ENCODE measurements at regions not wholly inside any gene's neighbourhood (a gene's known extent, or its start where the extent isn't known, plus 50 kb on each side); places are given as distances from the start of the nearest gene placed in this dataset.
"Not testable (repeated sequence)": the region's sequence is repeated elsewhere in the genome, so short reads cannot be mapped to it uniquely, and the experiment has no call there.

DNA sequence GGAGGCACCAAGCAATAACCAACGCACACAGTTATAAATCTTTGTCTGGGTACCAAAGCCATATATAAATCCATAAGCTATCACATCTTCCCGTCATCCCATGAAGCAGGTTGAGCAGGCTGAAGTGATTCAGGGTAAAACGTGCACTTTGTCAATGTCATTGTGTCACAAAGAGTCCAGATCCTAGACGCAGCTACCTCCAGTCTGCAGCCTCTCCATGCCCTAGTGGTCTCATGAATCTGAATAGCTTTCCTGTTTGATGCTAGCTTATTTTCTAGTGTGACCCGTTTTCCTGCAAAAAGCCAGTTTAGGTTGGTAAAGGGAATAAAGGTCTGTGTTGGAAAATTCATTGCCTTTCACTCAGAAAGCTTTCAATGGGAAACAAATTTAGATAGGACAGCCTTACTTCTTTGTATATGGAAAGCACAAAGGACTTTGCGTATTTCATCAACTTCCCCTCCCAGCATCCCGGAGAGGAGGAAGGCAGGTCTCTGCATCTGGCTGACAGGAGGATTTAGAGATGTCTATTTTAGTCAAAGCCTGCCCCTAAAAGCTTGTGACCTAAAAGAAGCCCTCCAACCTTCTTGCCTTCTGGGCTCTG lies 222.3 kb upstream of the ARL4C start:
- no peak for DNase-seq

DNA sequence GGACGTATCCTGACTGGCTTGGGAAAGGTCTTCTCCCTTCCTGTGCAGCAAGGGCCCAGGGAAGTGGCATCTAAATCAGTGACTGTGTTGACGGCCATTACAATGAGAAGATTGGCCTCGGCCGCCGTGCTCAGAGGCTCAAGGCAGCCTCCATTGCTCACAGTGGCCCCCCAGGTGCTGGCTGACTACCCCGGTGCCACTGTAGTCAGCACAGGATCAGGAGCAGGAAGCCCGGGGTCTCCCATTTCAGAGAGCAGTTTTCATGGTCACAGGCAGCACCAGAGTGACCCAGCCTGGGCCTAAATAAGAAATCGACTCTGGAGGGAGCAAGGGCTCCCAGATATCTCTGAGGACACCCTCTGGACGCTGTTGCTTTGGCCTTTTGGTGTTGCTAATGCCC lies 219.4 kb upstream of the ARL4C start:
- no peak for DNase-seq

DNA sequence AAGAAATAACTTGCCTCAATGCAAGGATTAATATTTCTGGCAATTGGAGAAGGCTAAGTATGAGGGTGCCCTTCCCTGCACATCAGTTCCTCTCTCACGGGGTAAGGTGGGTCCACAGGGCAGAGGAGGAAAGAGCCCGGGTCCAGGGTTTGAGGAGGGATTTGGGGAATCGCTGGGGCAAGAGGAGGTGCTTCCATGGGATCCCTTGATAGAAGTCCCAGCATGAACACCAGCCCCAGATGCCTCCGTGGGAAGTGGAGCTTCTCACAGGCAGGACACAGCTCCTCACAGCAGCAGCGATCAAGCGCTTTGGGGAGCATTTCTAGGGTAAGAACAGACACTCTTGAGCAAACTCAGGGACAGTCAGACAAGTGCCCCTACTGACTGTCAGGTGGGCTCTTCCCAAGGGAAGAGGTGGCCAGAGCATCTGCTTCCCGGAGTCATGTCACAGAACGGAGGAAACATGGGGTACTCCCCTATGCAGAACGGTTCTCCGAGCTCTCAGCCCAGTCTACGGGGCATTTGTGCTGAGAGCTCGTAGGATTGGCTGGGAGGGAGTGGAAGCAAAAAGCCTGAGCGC lies 218.9 kb upstream of the ARL4C start:
- no peak for DNase-seq

GRCh38 chr2:234714711-234715110 lies 217.8 kb upstream of the ARL4C start:
- no peak for DNase-seq

- no peak for DNase-seq
Observed at GRCh38 chr2:234712421-234712935, 215.6 kb upstream of the ARL4C start.

DNA sequence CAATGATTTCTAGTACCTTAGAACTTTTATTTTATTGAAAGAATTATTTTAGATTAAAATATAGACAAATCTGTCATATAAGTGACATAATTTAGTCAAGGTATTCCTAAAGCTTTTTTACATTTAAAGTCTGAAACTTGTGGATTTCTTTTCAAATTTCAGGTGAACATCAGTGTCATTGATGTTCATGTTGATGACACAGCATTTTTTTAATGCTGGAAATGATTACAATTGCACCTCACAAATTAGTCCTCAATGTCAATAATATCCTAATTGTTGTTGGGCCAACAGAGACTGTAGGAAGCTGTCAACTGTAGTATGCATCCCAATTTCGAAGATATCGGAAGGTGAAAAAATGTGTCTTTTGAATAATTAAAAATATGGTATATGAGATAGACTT lies 214.4 kb upstream of the ARL4C start:
- DNase-seq: no peak

DNA sequence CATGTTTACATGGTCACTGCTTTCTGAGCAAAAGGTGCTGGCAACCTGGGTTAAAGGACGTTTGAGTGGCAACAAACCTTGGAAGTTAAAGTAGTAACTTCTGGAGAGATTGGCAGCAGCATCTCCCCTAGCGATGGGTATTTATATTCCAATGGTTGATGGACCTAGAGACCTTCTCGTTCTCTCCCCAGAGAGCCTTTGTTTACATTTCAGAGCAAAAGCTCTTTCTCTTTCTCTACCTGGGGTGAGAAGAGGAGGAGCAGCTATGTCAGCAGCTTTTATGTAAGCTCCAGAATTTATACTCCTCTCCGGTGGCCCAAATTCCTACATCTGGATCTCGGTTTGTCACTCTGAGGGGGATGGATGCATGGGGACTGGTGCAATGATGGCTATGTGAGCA lies 213.7 kb upstream of the ARL4C start:
- no peak for DNase-seq

GRCh38 chr2:234710066-234710465 lies 213.2 kb upstream of the ARL4C start:
- DNase-seq: no peak

DNA sequence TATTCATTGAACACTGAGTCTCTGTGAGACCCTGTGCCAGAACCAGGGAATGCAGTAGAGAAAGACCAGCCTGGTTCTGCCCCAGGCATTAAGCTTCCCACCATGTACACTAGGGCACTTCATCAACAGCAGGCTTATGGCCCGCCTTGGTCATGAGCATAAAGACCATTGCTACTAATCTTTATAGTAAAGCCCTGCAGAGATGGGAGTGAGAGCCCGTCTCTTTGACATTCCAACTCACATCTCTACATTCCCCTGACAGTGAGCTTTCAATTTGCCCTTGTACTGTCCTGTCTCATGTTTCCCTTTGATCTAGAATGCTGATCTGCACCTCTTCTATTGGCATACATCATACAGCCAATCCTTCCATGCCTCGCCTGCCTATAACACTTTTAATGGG lies 211.8 kb upstream of the ARL4C start:
- DNase-seq: no peak

- DNase-seq: no peak
Observed at GRCh38 chr2:234708091-234708683, 211.3 kb upstream of the ARL4C start.

DNA sequence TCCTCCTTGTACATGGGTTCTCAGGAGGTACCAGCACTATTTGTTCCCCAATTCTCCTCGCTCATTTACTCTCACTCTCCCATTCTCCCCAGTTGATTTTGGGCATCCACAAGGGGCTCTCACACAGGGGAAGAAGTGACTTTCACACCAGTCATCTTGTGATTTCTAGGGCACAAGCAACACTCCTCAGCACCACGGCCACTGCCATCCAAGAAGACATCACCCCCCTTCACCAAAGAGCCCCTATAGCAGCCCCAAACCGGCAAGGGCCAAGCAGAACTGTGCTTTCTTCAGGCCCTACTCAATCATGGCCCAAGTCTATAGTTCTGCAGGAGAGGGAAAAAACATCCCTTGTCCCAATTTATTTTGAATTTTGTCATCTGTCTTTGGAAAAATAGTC lies 209.2 kb upstream of the ARL4C start:
- no peak for DNase-seq

- no peak for DNase-seq
Observed at GRCh38 chr2:234705108-234705507, 208.2 kb upstream of the ARL4C start.

DNA sequence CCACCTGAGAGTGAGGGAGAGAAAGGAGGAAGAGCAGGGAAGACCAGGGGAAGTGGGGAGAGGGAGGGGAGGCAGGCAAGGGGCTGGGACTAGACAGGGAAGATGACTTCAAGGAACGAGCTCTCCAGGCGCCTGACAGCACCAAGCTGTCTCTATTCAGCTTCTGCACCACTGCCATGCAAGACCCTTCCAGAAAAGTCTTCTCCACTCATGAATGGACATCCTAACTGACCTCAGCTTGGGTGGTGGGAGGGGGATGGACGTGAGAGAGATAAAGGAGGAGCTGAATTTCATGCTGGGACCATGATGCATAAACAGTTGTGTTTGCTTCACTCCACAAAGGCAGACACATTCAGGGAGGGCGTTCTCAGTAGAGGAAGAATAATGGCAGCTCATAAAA lies 206.4 kb upstream of the ARL4C start:
- no peak for DNase-seq

DNA sequence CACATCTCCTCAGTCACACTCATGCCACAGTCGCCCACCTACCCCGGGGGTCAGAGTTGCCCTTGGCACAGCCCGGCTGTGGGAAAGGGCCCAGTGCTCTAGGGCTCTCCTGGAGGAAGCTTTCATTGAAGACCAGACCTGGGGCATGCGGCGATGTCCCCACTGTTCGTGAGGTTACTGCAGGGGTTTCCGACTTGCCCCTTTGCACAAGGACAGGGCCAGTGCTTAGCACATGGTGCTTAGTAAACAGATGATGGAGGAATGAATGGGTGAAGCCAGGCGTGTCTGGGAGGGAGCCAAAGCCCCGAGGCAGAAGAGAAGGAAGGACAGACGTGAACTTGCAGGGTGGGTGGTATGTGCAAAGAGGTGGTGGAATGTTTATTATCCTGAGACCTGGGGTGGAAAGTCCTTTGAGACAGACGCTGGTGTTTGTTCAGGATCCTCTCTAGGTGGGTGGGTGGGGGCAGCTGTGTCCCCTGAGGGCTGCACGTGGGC lies 205.9 kb upstream of the ARL4C start:
- no peak for DNase-seq

GRCh38 chr2:234701841-234702240 lies 205.0 kb upstream of the ARL4C start:
- no peak for DNase-seq

- DNase-seq: no peak
Observed at GRCh38 chr2:234701421-234701820, 204.5 kb upstream of the ARL4C start.

GRCh38 chr2:234699456-234699855 lies 202.6 kb upstream of the ARL4C start:
- no peak for DNase-seq

- DNase-seq: not testable (repeated sequence)
Observed at GRCh38 chr2:234697300-234697876, 200.5 kb upstream of the ARL4C start.

GRCh38 chr2:234695981-234696380 lies 199.1 kb upstream of the ARL4C start:
- no peak for DNase-seq

DNA sequence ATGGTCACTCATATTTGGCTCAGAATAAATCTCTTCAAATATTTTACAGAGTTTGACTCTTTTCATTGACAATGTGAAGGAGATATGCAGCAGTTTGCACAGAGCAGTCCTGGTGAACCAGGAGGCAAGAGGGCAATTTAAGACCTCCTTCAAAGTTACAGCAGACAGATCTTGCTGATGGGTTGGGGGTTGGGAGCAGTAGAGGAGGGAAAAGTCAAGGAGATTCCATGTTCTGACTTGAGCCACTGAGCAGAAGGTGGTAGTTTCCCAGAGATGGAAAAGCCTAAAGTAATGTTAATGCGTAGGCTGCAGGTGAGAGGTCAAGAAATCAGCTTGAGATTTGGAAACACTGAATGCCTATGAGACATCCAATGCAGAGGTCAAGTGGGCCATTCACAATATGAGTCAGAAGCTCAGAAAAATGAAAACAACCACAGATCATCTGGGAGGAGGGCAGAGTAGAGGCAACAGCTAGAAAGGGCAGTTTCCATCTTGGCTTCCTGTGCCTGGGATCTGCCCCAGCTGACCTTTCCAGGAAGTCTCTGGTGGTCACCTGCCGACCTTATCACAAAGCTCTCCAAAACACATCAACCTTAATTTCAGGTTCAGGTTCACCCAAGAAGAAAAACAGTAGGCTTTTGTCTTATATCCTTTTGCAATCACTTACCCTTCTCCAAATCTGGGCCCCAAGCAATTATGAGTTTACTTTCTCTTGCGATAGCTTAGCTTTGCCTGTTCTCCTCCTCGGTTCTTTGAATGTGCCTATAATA lies 197.5 kb upstream of the ARL4C start:
- DNase-seq: no peak

- not testable (repeated sequence) for DNase-seq
Observed at GRCh38 chr2:234693681-234694190, 196.9 kb upstream of the ARL4C start.

- not testable (repeated sequence) for DNase-seq
Observed at GRCh38 chr2:234693191-234693590, 196.3 kb upstream of the ARL4C start.
